Fibroblast of skin of right biceps (primary cell): ENCODE measurements at regions not wholly inside any gene's neighbourhood (a gene's known extent, or its start where the extent isn't known, plus 50 kb on each side); places are given as distances from the start of the nearest gene placed in this dataset.
"Not testable (repeated sequence)": the region's sequence is repeated elsewhere in the genome, so short reads cannot be mapped to it uniquely, and the experiment has no call there.

Experiments used
- DNase-seq: peaks from one replicate; pipeline ENCODE4 v3.0.0-alpha.2; 2013

GRCh38 chr18:70709144-70709543, 420.3 kb downstream of the SOCS6 start:
- no peak for DNase-seq

GRCh38 chr18:70705831-70706416, 417.1 kb downstream of the SOCS6 start:
- DNase-seq, result no peak

- no peak for DNase-seq
Observed at GRCh38 chr18:70700496-70700895, 411.7 kb downstream of the SOCS6 start.

GRCh38 chr18:70698574-70698973, 409.7 kb downstream of the SOCS6 start:
- no peak for DNase-seq

- DNase-seq, result peak; percentile 73
Observed at GRCh38 chr18:70693246-70693645, 404.4 kb downstream of the SOCS6 start.

GRCh38 chr18:70689765-70690164, 400.9 kb downstream of the SOCS6 start:
- DNase-seq, result not testable (repeated sequence)

GRCh38 chr18:70688286-70688685, 399.4 kb downstream of the SOCS6 start:
- DNase-seq, result no peak

GRCh38 chr18:70684821-70685220, 396.0 kb downstream of the SOCS6 start:
- no peak for DNase-seq

GRCh38 chr18:70683263-70683662, 394.4 kb downstream of the SOCS6 start:
- no peak for DNase-seq

- no peak for DNase-seq
Observed at GRCh38 chr18:70674896-70675295, 386.1 kb downstream of the SOCS6 start.

- DNase-seq, result no peak
Observed at GRCh38 chr18:70673831-70674230, 385.0 kb downstream of the SOCS6 start.

- DNase-seq, result no peak
Observed at GRCh38 chr18:70672581-70672980, 383.7 kb downstream of the SOCS6 start.

- no peak for DNase-seq
Observed at GRCh38 chr18:70671889-70672565, 383.2 kb downstream of the SOCS6 start.

- no peak for DNase-seq
Observed at GRCh38 chr18:70666936-70667335, 378.1 kb downstream of the SOCS6 start.

GRCh38 chr18:70663141-70663540, 374.3 kb downstream of the SOCS6 start:
- no peak for DNase-seq

GRCh38 chr18:70662588-70662987, 373.7 kb downstream of the SOCS6 start:
- no peak for DNase-seq

- DNase-seq, result no peak
Observed at GRCh38 chr18:70659036-70659925, 370.4 kb downstream of the SOCS6 start.

- no peak for DNase-seq
Observed at GRCh38 chr18:70653671-70654070, 364.8 kb downstream of the SOCS6 start.

GRCh38 chr18:70650878-70651277, 362.0 kb downstream of the SOCS6 start:
- DNase-seq, result no peak

- no peak for DNase-seq
Observed at GRCh38 chr18:70649683-70650082, 360.8 kb downstream of the SOCS6 start.

- DNase-seq, result no peak
Observed at GRCh38 chr18:70645971-70646370, 357.1 kb downstream of the SOCS6 start.

GRCh38 chr18:70643812-70644211, 355.0 kb downstream of the SOCS6 start:
- no peak for DNase-seq

GRCh38 chr18:70641156-70641775, 352.4 kb downstream of the SOCS6 start:
- no peak for DNase-seq
